AG09319 (cell line): ENCODE measurements at regions not wholly inside any gene's neighbourhood (a gene's known extent, or its start where the extent isn't known, plus 50 kb on each side); places are given as distances from the start of the nearest gene placed in this dataset.

Experiments
- DNase-seq: peaks from one replicate; pipeline ENCODE4 v3.0.0-alpha.2; 2010; ENCODE audit warnings: low read depth; ENCODE audit errors: extremely low read depth
- TF ChIP-seq, protein P1 (sequence below): IDR thresholded peaks from 2 replicates; pipeline ENCODE4 v1.5.1; 2011; ENCODE audit warnings: low read depth, mild to moderate bottlenecking, inconsistent platforms, low read length, moderate library complexity

DNA sequence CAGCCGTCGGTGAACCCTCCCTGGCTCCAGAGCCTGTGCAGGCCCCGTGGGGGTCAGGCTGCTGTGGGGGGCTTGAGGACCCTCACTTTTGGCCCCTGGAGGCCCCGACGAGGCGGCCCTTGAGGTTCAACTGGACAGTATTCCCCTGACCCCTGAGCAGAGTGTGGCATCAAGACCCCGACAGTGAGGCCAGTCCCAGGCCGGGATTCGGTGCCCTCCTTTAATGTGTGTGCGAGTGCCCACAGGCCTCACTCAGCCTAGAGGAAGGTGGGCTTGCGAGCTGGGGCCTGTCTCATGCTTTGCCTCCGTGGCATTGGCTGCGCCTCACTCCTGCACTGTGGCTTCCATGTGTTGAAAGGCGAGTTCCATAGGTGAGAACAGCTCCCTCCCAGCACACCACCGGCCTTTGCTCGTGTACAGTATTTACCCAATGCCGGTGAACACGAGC is 94.5 kb downstream of the METRNL start:
- no peak for DNase-seq
- TF ChIP-seq, protein P1, sequence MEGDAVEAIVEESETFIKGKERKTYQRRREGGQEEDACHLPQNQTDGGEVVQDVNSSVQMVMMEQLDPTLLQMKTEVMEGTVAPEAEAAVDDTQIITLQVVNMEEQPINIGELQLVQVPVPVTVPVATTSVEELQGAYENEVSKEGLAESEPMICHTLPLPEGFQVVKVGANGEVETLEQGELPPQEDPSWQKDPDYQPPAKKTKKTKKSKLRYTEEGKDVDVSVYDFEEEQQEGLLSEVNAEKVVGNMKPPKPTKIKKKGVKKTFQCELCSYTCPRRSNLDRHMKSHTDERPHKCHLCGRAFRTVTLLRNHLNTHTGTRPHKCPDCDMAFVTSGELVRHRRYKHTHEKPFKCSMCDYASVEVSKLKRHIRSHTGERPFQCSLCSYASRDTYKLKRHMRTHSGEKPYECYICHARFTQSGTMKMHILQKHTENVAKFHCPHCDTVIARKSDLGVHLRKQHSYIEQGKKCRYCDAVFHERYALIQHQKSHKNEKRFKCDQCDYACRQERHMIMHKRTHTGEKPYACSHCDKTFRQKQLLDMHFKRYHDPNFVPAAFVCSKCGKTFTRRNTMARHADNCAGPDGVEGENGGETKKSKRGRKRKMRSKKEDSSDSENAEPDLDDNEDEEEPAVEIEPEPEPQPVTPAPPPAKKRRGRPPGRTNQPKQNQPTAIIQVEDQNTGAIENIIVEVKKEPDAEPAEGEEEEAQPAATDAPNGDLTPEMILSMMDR, result no peak

GRCh38 chr17:83174362-83175118 is 95.1 kb downstream of the METRNL start:
- DNase-seq, result peak; percentile 73

DNA sequence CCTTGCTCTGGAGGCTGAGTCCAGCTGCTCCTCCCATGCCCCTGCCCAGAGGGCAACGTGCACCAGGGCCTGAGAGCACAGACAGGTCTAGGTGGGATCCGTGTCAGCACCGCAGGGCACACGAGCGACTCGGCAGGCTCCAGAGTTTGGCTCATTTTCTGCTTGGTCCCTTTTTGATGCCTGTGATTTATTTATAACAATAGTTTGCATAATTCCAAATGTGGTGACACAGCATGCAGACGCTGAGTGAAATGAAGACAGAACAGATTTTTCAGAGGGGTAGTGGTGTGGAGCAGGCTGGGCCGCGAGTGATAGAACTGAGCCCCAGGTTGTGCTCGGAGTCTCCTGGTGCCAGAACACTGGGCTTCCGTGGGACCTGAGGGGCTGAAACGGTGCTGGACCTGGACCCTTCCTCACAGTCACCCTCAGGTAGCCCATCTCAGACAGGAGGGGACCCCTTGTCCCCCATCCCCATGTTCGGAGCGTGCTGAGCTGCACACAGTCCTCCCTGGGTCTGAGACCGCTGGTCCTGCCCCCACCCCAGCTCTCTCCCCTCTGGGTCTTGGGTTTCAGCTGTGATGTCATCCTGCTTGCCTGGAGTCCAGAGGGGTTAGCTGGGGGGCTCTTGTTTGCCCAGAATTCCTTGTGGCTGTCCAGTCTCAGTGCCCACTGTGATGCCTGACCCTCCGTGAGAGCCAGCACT is 95.9 kb downstream of the METRNL start:
- DNase-seq, result no peak
- TF ChIP-seq, protein P1, result no peak

More at GRCh38 chr17:83174362-83175118, 95.1 kb downstream of the METRNL start:
- TF ChIP-seq, protein P1, result peak; percentile 15

DNA sequence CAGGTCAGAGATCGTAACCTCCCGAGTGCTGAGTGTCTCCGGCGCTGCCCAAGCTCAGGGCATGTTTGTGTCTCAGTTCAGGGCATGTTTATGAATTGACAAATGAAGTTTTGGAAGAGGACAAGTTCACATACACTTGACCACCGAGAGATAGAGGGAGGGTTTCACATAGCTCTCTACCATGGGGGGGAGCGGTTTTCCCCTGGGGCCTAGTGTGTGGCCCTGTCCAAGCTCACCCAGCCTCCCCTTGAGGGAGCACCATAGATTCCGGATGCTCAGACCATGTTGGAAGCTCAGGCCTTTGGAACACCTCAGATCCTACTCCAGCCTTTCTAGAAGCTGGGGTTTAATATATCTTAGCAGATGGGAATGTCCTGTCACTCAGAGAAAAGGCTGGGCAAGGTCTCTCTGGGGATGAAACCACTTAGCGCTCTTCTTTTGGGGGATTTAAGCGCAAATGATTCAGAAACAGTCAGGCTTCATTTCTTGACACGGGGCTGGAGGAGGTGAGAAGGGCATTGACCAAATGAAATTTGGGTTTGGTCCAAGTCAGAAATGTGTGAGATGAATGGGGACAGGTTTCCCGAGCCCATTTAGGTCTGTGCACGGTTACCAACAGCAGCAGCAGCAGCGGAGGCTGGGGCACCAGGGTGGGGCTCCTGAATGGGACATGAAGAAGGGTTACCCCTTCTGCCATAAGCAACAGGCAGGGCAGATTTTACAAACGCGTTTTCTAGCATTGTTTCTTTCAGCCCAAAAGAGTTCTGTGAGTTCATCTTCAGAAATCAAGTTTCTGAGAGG is 96.6 kb downstream of the METRNL start:
- TF ChIP-seq, protein P1, result no peak
- no peak for DNase-seq

- TF ChIP-seq, protein P1, result no peak
- DNase-seq, result no peak
Measured at GRCh38 chr17:83176623-83177583, 97.5 kb downstream of the METRNL start.

DNA sequence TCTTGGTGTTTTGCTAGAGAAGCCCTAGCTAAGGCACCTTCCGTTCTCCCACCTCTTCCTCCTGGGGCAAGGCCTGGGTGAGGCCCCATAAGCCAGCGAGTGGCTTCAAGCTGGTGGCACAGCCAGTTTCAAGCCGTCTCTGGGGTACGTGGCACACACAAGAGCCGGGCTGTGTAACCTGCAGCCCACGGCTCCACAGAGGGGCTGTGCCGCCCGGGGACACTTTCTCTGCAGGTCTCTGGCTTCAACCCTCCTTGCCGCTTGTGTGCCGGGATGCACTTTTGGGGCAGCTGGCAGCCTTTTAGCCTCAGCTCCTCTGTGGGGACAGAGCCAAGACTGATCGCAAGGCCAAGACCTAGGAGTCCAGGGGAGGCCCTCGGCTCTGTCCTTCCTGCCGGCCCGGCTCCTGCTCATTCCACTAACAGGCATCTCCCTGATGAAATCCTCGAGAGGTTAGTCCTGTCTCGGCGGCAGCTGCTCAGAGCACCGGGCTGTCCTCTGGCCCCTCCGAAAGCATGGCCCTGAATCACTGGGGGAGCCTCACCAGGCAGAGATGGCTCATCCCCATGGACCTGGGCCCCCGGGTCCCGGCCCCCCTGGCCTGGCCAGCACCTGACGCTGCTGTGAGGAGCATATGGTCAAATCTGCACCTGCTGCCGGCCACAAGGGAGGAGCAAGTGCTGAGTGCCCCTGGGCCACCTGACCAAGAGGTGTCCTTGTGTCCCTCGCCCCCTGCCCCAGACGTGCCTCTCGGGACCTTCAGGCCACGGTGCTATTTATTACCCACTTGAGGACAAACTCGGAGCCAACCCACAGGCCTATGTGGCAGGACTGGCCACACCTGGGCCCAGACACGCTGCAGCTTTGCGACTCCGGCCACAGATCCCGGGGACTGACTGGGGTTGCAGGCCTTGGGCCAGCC is 98.5 kb downstream of the METRNL start:
- TF ChIP-seq, protein P1, result no peak
- no peak for DNase-seq
